Gastroesophageal sphincter (tissue), 4 donors: ENCODE measurements at regions not wholly inside any gene's neighbourhood (a gene's known extent, or its start where the extent isn't known, plus 50 kb on each side); places are given as distances from the start of the nearest gene placed in this dataset.

Source experiments
- ATAC-seq: fragments of 150-250 bp; one replicate; pipeline ENCODE4 v1.9.1; 2016; ENCODE audit warnings: mild to moderate bottlenecking, moderate library complexity
- H3K27ac ChIP-seq, 4 donors: fragments of 200-600 bp; sonication (generic) in 3 of 4; 1 replicate in 3 of 4; 2 replicates in 1 of 4; pipeline ENCODE4 v1.5.1; 2016 to 2019
- H3K27me3 ChIP-seq: fragments of 200-600 bp; sonication (generic); one replicate; pipeline ENCODE4 v1.5.1; 2019
- H3K36me3 ChIP-seq, 2 donors: fragments of 200-600 bp; sonication (generic); one replicate each; pipeline ENCODE4 v1.5.1; 2019; ENCODE audit warnings: control low read depth in 1 of 2
- H3K4me1 ChIP-seq, 3 donors: fragments of 200-600 bp; sonication (generic); 1 replicate in 2 of 3; 2 replicates in 1 of 3; pipeline ENCODE4 v1.5.1; 2016 to 2019; ENCODE audit warnings: control low read depth in 2 of 3
- H3K4me3 ChIP-seq, 2 donors: fragments of 200-600 bp; sonication (generic); one replicate each; pipeline ENCODE4 v1.5.1; 2019; ENCODE audit warnings: mild to moderate bottlenecking in 1 of 2, moderate library complexity in 1 of 2
- H3K9me3 ChIP-seq, 3 donors: fragments of 200-600 bp; sonication (generic); one replicate each; pipeline ENCODE4 v1.5.1; 2017 to 2019; ENCODE audit warnings: control low read depth in 2 of 3
- CTCF ChIP-seq, 4 experiments: fragments of 200-600 bp in 2 of 4; fragments of 450-650 bp in 2 of 4; sonication (generic) in 1 of 4; IDR thresholded peaks; one replicate each; pipeline ENCODE4 v1.5.1; 2017 to 2019; ENCODE audit warnings: antibody characterized with exemption in 4 of 4, mild to moderate bottlenecking in 2 of 4, moderate library complexity in 2 of 4
- EP300 ChIP-seq: sonication (generic); formaldehyde crosslinking; IDR thresholded peaks from one replicate; pipeline ENCODE4 v1.6.1; 2017; ENCODE audit warnings: antibody characterized with exemption, mild to moderate bottlenecking
- POLR2A ChIP-seq, 2 donors: fragments of 450-650 bp; IDR thresholded peaks; one replicate each; pipeline ENCODE4 v1.6.1; 2017; ENCODE audit warnings: antibody characterized with exemption in 2 of 2, mild to moderate bottlenecking in 2 of 2, moderate library complexity in 1 of 2
- POLR2AphosphoS5 ChIP-seq: sonication (generic); formaldehyde crosslinking; IDR thresholded peaks from one replicate; pipeline ENCODE4 v1.6.1; 2017; ENCODE audit warnings: antibody characterized with exemption
- WGBS, 2 donors: methylation state at CpG; one replicate each; pipeline ENCODE4 v1.1.5; 2018; ENCODE audit warnings: low coverage in 1 of 2; 5-methylcytosine and 5-hydroxymethylcytosine counted together

- no CpG with 5 or more reads among the region's 1 CpG for WGBS, 2 donors
- ATAC-seq: no peak
- H3K27ac ChIP-seq: no peak overlapping the region
These were observed 82.3 kb downstream of the JRKL start for GRCh38 chr11:96472085-96472484.

GRCh38 chr11:96474263-96474662, 84.5 kb downstream of the JRKL start:
- Histone ChIP-seq H3K9me3 (peaks cover 0 to 26% (median 0%) of the 10 kb centered on the region in 3 donors), H3K36me3 (no peaks in the 10 kb centered on the region), H3K4me1 (no peaks in the 10 kb centered on the region), H3K4me3 (no peak overlapping the region), H3K27ac (no peak overlapping the region), H3K27me3 (no peaks in the 10 kb centered on the region)
- 92% methylated on average over 1 of the region's 1 CpG; no CpG with 5 or more reads in 1 of the 2 donors for WGBS, 2 donors
- TF ChIP-seq EP300 (no peak), POLR2AphosphoS5 (no peak), POLR2A (IDR thresholded peaks at IDR 0.05) (no peak), CTCF (IDR thresholded peaks at IDR 0.05) (no peak)
- no peak for ATAC-seq

More at GRCh38 chr11:96472085-96472484, 82.3 kb downstream of the JRKL start:
- Histone ChIP-seq H3K36me3 (no peaks in the 10 kb centered on the region), H3K27me3 (no peaks in the 10 kb centered on the region), H3K4me3 (no peak overlapping the region), H3K4me1 (no peaks in the 10 kb centered on the region), H3K9me3 (peaks cover 0 to 17% (median 0%) of the 10 kb centered on the region in 3 donors)
- TF ChIP-seq POLR2AphosphoS5 (no peak), POLR2A (IDR thresholded peaks at IDR 0.05) (no peak), EP300 (no peak), CTCF (IDR thresholded peaks at IDR 0.05) (no peak)

- WGBS, 2 donors: 7 to 11% methylated on average over 1 of the region's 1 CpG
- peaks cover 0 to 15% (median 0%) of the 10 kb centered on the region in 3 donors for H3K9me3 ChIP-seq
- ATAC-seq: no peak
- H3K4me1 ChIP-seq: peaks cover 6 to 37% (median 7%) of the 10 kb centered on the region in 3 donors
- H3K27ac ChIP-seq: no peak overlapping the region
- H3K4me3 ChIP-seq: no peak overlapping the region
- no peaks in the 10 kb centered on the region for H3K36me3 ChIP-seq
- TF ChIP-seq POLR2AphosphoS5: no peak
- TF ChIP-seq POLR2A (IDR thresholded peaks at IDR 0.05): no peak
- TF ChIP-seq CTCF (IDR thresholded peaks at IDR 0.05): no peak
- no peak for TF ChIP-seq EP300
- no peaks in the 10 kb centered on the region for H3K27me3 ChIP-seq
These were observed 91.4 kb downstream of the JRKL start for GRCh38 chr11:96481204-96481603.

DNA sequence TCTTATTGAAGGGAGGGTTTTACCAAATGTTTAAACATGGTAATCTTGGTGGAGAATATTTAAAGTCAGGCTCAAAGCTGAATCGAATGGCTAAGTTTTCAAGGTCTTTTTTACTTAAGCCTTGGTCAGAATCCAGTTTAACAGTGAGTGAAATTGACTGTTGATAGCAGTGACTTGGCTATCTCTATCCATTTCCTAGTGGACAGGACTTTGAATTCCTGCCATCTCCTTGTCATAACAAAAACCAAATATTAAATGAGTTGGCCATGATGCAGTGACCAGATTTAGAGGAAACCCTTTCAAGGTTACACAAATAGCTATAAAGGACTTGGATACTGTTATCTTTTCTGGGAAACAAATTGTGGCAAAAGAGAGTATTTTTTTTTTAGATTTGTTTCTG, 92.0 kb downstream of the JRKL start:
- H3K9me3 ChIP-seq: peaks cover 0 to 13% (median 0%) of the 10 kb centered on the region in 3 donors
- no peak for ATAC-seq
- no peak overlapping the region for H3K27ac ChIP-seq
- H3K4me3 ChIP-seq: no peak overlapping the region
- TF ChIP-seq POLR2A (IDR thresholded peaks at IDR 0.05) (no peak), POLR2AphosphoS5 (no peak), EP300 (no peak), CTCF (IDR thresholded peaks at IDR 0.05) (no peak)
- H3K4me1 ChIP-seq: peaks cover 6 to 38% (median 7%) of the 10 kb centered on the region in 3 donors
- WGBS, 2 donors: 6 to 17% methylated on average over 1 of the region's 1 CpG
- H3K36me3 ChIP-seq: no peaks in the 10 kb centered on the region
- H3K27me3 ChIP-seq: no peaks in the 10 kb centered on the region

DNA sequence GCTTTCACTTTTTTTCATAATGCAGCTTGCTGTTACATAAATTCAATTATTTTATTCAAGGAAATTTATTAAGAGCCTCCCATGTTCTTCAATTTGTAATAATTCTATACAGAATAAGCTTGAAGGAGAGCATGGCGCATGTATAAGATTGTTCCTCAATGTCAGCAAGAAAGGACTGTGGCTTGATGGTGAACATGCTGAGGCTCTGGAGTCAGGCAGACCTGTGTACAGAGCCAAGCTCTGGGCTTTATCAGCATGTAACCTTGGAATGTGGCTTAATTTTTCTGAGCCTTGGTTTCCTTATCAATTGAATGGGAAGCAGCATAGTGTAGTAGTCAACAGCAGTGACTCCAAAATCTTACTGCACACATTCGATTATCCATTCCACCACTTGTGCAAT, 92.4 kb downstream of the JRKL start:
- Histone ChIP-seq H3K27me3 (no peaks in the 10 kb centered on the region), H3K4me3 (no peak overlapping the region), H3K9me3 (peaks cover 0 to 9% (median 0%) of the 10 kb centered on the region in 3 donors), H3K36me3 (no peaks in the 10 kb centered on the region), H3K27ac (no peak overlapping the region), H3K4me1 (peaks cover 6 to 43% (median 7%) of the 10 kb centered on the region in 3 donors)
- no peak for ATAC-seq
- WGBS, 2 donors: 67 to 71% methylated on average over 1 to 2 of the region's 2 CpGs
- TF ChIP-seq POLR2AphosphoS5 (no peak), POLR2A (IDR thresholded peaks at IDR 0.05) (no peak), EP300 (no peak), CTCF (IDR thresholded peaks at IDR 0.05) (no peak)
